Transverse colon (tissue), 3 donors: ENCODE measurements at regions not wholly inside any gene's neighbourhood (a gene's known extent, or its start where the extent isn't known, plus 50 kb on each side); places are given as distances from the start of the nearest gene placed in this dataset.

Experiments used
- EP300 ChIP-seq: sonication (generic); formaldehyde crosslinking; IDR thresholded peaks from one replicate; pipeline ENCODE4 v1.6.1; 2017; ENCODE audit warnings: antibody characterized with exemption, low read depth
- TF ChIP-seq, protein P1 (sequence below), 5 experiments: fragments of 200-600 bp in 3 of 5; fragments of 450-650 bp in 2 of 5; sonication (generic) in 3 of 5; IDR thresholded peaks; 1 replicate in 2 of 5; 2 replicates in 3 of 5; pipeline ENCODE4 v1.5.1; 2016 to 2017; ENCODE audit warnings: antibody characterized with exemption in 5 of 5, inconsistent platforms in 3 of 5, mild to moderate bottlenecking in 2 of 5, moderate library complexity in 1 of 5

GRCh38 chr1:18041102-18041501 is 66.5 kb upstream of the IGSF21 start:
- TF ChIP-seq, protein P1, sequence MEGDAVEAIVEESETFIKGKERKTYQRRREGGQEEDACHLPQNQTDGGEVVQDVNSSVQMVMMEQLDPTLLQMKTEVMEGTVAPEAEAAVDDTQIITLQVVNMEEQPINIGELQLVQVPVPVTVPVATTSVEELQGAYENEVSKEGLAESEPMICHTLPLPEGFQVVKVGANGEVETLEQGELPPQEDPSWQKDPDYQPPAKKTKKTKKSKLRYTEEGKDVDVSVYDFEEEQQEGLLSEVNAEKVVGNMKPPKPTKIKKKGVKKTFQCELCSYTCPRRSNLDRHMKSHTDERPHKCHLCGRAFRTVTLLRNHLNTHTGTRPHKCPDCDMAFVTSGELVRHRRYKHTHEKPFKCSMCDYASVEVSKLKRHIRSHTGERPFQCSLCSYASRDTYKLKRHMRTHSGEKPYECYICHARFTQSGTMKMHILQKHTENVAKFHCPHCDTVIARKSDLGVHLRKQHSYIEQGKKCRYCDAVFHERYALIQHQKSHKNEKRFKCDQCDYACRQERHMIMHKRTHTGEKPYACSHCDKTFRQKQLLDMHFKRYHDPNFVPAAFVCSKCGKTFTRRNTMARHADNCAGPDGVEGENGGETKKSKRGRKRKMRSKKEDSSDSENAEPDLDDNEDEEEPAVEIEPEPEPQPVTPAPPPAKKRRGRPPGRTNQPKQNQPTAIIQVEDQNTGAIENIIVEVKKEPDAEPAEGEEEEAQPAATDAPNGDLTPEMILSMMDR (IDR thresholded peaks at IDR 0.05): no peak
- TF ChIP-seq EP300: peak; percentile 80
